ENCODE measurements at regions not wholly inside any gene's neighbourhood (a gene's known extent, or its start where the extent isn't known, plus 50 kb on each side); places are given as distances from the start of the nearest gene placed in this dataset.
A peak's percentile ranks its signal among the peaks of the same experiment; 100 is the strongest.
"Not testable (repeated sequence)": the region's sequence is repeated elsewhere in the genome, so short reads cannot be mapped to it uniquely, and the experiment has no call there.

DNA sequence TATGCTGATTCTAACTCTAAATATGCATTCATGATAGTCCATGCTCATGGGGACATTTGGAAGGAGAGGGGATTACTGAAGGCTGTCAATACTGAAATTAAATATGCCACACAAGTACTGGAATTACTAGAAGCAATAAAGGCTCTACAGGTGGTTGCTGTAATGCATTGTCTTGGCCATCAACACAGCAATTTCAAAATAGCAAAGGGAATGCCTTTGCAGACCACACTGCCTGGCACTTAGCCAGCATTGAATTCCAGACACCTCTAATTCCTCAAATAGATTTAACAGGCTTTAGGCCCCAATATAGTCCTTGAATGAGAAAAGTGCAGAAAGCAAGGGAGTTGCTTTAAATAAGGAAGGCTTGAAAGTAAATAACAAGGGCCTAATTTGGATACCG, 115.8 kb upstream of the PLCL2 start:
- peak; percentile 41 to 50 for DNase-seq (ENCODE audit: low read depth in 2 of 2)

DNA sequence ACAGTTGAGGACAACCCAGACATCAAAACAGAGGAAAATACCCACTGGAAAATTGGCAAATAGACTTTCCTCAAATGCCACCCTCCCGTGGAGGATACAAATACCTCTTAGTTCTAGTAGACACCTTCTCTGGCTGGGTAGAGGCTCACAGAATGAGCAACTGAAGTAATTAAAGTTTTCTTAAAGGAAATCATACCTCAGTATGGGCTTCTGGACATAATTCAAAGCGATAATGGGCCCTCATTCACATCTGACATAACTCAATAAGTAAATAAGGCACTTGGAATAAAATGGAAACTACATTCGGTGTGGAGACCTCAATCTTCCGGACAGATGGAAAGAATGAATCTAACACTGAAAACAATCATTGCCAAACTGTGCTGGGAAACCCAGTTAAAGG, 115.2 kb upstream of the PLCL2 start:
- no peak for DNase-seq (ENCODE audit: low read depth in 2 of 2)

DNA sequence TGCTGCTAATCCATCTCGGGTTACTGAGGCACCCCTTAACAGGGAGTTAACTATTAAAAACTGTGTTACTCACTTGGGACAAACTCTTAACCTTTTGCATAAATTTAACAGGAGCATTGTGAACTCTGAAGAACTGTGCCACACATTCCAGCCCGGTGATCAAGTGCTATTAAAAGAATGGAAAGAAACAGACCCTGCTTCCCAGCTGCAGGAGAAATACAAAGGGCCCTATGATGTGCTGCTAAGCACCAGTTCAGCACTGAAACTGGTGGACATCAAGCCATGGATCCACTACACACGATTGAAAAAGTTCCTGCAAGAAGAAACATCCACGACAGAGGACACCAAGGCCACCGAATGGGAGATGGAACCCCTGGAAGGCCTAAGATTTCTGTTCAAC, 114.7 kb upstream of the PLCL2 start:
- no peak for DNase-seq (ENCODE audit: low read depth in 2 of 2)

DNA sequence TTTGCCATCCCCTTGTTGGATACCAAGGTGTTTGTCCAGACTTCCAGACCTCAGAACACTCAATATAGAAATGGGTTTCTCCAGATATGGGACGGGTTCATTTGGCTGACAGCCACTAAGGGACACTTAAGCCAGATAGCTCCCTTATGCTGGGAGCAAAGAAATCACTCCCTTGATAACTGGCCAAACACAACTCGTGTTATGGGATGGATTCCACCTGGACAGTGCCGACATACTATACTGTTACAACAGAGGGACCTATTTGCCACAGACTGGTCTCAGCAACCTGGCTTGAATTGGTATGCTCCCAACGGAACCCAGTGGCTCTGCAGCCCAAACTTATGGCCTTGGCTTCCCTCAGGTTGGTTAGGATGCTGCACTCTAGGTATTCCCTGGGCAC, 114.0 kb upstream of the PLCL2 start:
- DNase-seq (ENCODE audit: low read depth in 2 of 2): no peak

DNA sequence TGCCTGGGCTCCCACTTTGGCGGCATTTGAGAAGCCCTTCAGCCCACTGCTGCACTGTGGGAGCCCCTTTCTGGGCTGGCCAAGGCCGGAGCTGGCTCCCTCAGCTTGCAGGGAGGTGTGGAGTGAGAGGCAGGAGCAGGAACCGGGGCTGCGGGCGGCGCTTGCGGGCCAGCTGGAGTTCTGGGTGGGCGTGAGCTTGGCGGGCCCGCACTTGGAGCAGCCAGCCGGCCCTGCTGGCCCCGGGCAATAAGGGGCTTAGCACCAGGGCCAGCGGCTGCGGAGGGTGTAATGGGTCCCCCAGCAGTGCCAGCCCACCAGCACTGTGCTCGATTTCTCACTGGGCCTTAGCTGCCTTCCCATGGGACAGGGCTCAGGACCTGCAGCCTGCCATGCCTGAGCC, 111.2 kb upstream of the PLCL2 start:
- DNase-seq (ENCODE audit: low read depth in 2 of 2): not testable (repeated sequence)

DNA sequence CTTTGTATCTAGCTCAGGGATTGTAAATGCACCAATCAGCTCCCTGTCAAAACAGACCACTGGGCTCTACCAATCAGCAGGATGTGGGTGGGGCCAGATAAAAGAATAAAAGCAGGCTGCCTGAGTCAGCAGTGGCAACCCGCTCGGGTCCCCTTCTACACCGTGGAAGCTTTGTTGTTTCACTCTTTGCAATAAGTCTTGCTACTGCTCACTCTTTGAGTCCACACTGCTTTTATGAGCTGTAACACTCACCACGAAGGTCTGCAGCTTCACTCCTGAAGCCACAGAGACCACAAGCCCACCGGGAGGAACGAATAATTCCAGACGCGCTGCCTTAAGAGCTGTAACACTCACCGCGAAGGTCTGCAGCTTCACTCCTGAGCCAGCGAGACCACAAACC, 110.2 kb upstream of the PLCL2 start:
- not testable (repeated sequence) for DNase-seq (ENCODE audit: low read depth in 2 of 2)

DNA sequence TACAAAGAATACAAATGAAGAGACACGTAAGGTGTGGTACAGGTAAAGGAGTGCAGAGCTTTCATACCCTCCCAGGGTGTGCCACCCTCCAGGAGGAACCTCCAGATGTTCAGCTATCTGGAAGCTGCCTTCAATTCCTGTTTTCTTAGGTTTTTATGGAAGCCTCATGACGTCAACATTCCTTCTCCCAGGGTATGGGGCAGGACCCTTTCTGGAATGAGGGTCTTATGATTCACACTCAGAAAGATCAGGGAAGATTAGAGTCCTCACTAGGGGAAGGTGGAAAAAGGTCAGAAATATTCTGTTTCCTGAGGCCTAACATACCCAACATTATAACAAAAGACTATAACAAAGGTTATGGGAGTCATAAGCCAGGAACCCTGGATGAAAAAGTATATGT, 99.8 kb upstream of the PLCL2 start:
- no peak for DNase-seq (ENCODE audit: low read depth in 2 of 2)

DNA sequence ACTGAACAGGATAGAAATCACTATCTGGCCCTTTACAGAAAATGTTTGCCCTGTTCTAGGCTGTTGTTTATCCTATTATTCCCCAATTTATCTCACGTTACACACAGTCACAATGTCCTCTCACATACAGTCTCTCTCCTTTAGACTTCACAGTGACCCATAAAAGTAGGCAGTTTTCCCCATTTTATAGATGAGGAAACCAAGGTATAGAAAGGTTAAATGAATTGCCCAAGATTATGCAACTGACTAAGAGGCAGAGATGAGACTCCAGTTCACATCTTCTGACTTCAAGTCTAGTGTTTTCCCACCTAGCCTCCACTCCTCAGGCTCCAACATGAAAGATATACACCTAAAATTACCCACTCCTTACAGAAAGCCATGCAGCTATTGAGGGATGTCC, 99.3 kb upstream of the PLCL2 start:
- no peak for DNase-seq (ENCODE audit: low read depth in 2 of 2)

DNA sequence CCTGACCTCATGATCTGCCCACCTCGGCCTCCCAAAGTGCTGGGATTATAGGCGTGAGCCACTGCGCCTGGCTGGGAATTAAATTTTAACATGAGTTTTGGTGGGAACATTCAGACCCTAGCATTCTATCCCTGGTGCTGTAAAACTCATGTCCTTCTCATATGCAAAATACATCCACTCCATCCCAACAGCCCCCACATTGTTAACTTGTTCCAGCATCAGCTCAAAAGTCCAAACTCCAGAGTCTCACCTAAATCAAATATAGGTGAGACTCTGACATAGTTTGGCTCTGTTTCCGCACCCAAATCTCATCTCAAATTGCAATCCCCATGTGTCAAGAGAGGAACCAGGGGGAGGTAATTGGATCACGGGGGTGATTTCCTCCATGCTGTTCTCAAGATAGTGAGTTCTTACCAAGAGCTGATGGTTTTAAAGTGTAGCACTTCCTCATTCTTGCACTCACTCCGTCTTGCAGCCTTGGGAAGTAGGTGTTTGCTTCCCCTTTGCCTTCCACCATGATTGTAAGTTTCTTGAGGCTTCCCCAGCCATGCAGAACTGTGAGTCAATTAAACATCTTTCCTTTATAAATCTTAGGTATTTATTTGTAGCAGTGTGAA, 96.2 kb upstream of the PLCL2 start:
- DNase-seq (ENCODE audit: low read depth in 2 of 2): no peak

DNA sequence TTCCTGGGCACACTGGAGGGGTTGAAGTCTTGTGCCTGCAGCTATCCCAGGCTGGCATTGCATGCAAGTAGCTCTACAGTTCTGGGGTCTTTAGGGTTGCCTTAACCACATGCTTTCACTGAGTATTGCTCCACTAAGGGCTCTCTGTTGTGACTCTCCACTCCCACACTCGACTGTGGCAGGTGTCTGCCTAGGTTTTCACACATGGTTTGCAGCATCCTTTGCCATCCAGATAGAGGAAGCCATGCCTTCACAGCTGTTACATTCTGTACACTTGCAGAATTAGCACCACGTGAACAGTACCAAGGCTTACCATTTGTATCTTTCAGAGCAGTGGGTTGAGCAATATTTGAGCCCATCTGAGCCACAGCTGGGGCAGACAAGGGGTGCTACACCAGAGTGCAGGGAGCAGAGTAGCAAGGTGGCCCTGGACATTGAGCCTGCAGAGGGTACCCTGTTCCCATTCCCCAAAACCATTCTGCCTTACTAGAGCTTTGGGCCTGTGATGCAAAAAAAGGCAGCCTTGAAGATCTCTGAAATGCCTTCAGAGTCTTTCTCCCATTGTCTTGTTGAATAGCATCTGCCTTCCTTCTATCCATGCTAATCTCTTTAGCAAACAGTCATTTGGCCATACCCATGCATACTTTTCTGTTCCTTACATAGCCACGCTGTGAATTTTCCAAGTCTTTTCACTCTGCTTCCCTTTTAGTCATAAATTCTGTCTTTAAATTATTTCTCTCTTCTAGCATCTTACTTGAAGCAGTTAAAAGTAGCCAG, 95.2 kb upstream of the PLCL2 start:
- DNase-seq (ENCODE audit: low read depth in 2 of 2): no peak

DNA sequence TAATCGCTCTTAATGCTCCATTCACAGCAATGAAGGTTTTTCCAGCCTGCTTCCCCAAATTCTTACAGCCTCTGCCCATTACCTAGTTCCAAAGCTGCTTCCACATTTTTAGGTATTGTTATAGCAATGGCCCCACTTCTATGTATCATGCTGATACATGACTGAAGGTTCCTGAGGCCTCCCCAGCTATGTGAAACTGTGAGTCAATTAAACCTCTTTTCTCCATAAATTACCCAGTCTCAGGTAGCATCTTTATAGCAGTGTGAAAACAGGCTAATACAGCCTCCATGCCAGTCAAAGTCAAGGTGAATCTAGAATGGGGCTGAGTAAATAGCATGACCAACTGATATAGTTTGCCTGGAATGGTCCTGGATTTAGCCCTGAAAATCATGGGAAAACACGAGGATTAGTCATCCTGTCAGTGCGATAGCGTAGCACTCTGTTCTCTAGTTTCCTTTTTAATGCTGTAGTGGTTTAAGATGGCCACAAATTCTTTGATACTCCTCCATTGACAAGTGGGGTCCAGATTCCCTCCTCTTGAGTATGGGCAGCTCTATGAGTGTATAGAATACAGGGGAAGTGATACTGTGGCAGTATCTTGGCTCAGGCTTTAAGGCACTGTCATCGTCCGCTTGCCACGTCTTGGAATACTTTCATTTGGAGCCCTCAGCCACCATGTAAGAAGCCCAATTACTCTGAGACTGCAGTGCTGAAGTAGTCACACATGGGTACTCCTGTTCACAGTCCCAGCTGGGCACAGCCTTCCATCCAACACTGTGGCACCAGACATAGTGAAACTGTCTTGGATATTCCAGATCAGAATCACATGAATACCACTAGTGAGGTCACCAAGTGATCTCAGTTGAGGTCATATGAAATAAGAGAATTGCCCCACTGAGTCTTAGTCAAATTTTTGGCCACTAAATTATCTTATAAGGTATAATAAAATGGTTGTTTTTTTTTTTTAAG, 94.0 kb upstream of the PLCL2 start:
- DNase-seq (ENCODE audit: low read depth in 2 of 2): no peak

DNA sequence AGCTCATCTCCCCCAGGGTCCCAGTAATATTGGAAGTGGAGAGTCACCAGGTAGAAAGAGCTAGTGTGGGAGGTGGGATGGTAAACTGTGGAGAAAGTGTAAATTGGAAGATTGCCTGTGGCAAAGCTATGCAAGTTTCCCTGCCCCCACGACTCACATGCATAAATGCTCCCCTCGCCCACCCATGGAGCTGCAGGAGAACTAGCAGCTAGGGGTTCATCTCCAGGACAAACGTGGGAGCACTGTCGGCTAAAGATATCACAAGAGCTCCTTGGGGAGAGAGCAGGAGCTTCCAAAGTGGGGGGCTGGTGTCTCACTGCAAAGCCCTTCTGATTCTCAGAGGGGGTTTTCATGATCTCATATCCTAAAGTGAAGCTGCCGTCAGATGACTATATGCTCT, 91.4 kb upstream of the PLCL2 start:
- no peak for DNase-seq (ENCODE audit: low read depth in 2 of 2)

DNA sequence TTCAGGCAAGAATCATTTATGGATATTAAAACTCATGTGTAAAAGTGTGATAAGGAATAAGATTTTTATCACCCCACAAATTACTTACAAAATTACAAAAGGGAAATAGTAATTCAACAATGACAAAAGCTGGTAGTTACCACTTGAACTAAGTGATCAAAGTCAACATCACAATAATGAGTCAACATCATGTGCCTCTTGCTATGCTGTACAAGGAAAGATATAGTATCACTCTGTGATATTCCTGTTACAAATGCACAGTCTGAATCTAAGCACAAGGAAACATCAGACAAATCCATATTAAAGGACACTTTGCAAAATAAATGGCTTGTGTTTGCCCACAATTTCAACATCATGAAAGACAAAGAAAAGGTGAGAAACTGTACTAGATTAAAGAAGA, 90.5 kb upstream of the PLCL2 start:
- no peak for DNase-seq (ENCODE audit: low read depth in 2 of 2)

DNA sequence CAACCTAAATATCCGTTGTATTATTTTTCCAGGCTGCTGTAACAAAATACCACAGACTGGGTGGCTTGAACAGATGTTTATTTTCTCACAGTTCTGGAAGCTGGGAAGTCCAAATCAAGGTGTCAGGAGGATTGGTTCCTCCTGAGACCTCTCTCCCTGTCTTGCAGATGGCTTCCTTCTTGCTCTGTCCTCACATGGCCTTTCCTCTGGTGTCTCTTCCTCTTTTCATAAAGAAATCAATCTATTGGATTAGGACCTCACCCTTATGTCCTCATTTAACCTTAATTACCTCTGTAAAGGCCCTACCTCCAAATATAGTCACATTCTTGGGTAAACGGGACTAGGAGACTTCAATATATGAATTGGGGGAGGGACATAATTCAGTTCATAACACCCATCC, 89.2 kb upstream of the PLCL2 start:
- no peak for DNase-seq (ENCODE audit: low read depth in 2 of 2)

DNA sequence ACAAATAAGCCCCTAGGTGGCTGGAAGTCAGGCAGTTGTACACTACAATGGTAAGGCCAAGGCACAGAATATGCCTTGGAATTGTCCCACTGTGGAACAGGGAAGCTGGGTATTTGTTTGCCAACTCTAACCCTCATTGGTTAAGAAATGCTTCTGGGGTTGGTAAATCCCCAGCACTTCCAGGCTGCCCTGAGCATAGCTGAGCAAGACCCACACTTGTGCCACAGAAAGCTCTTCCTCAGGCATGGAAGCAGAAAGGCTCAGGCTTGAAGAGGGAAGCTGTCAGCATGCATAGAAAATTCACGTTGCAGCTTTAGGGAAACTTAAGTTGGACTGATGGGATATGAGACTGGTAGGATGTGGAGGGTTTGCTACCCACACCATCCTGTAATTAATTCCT, 86.9 kb upstream of the PLCL2 start:
- DNase-seq (ENCODE audit: low read depth in 2 of 2): no peak

DNA sequence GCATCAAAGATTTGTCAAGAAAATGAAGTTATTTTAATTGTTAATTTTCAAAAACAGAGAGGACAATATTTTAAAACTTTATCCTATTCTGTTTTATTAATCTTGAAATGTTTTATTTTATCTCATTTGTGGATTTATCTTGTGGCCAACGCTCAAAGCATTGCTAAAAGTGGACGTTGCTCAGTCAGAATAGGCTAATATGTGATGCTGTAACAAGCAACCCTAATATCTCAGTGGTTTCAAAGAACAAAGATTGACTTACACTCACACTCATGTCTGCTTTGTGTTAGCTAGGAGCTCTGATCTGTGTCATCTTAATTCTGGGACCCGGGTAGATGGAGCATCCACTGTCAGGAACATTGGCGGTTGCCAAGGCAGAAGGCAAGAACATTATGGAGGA, 86.0 kb upstream of the PLCL2 start:
- DNase-seq (ENCODE audit: low read depth in 2 of 2): no peak

DNA sequence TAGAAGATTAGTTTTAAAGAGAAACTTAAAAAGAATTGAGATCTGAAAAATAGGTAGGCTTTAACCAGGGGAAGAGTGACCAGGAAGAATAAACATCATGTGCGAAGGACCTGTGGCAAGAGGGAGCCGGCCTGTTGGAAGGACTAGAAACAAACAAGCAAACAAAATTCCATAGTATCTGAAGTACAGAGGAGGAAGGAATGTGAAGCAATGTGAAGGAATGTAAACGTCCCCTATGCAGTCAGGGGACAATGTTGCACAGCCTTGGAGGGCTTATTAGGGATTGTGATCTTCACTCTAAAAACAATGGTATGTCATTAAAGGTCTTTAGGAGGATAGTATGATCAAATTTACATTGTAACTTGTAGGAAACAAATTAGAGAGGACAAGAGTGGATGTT, 84.4 kb upstream of the PLCL2 start:
- no peak for DNase-seq (ENCODE audit: low read depth in 2 of 2)

DNA sequence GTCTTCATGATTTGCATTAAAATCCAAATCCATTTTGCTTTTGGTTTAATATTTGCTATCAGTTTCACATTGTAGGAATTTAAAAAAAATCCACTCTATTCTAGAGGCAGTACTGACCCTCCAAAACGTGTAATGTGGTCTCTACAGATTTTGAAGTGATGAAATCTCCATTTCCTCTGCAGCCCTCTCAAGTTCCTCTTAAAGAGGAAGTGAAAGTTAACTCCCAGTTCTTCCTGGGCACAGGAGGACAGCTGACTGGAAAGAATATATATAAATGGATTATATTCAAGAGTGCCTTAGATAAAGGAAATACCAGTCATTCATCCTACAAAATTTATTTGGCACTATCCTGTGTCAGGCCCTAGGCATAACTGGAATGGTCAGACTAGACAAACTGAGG, 83.5 kb upstream of the PLCL2 start:
- DNase-seq (ENCODE audit: low read depth in 2 of 2): no peak

DNA sequence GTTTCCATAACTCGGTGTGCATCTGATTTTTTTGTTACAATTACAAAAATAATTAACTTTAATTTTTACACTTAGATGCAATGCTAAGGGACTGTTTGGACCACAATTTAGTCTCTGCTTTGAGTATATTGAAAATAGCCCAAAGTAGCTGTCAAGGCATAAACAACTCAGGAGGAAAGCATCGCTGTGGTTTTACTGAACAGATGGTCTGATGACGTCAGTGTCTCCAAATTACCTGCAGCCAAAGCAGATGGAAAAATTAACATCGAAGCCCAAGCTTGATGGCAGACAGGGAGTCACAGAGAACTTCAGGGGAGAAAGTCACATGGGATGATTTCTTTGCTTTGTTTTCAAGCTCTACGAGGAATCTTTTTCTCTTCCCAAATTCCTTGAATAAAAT, 83.1 kb upstream of the PLCL2 start:
- DNase-seq (ENCODE audit: low read depth in 2 of 2): peak; percentile 13 to 31

DNA sequence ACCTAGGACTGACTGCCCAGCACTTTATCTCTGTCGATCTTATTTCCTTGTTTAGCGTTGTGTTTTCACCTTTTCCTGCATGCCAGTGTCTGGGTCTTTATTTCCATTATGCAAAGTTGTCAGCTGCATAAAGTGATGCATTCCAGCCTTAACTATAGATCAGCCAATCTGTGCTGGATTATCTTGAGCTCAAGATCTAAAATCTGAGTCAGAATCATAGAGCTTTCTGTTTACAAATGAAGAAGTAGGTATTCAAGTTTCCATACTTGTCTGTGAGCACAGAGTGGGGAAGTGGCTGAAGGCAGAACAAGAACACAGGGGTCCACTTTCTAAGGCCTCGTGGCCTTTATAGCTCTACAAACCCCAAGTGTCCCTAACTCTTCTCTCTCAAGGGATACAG, 82.4 kb upstream of the PLCL2 start:
- no peak for DNase-seq (ENCODE audit: low read depth in 2 of 2)

DNA sequence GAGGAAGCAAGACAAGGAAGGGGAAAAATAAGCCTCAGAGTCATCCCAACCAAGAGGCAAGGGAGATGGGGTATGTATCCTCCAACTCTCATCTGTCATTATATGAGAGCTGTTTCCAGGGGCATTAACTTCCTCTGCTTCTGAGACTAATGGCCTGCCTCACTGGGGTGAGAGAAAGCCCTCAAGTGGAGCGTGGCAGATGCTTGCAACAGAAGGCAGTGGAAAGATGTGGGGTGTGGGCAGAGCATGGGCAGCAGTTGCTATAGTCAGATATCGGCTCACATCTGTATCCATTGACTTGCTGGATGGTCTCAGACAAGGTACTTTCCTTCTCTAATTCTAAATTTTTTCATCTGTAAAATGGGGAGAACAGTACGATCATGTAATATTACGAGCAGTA, 81.7 kb upstream of the PLCL2 start:
- no peak for DNase-seq (ENCODE audit: low read depth in 2 of 2)

DNA sequence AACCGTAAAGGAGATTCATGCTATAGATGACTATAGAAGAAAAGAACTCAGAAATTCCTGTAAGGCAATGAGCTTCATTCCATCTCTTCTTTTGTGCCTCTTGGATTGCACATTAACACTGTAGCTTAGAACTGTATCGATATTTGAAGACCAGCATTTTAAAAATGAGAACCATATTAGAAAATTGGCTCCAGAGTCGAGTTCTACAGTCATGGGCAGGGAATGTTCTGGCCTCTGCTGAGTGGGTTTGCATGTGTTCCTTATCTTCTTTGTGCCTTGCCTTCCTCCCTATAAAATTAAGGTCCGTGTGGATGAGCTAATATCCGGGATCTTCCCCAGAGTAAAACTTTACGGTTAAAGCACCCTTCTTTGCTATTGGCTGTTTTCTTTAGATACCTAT, 77.4 kb upstream of the PLCL2 start:
- peak; percentile 53 to 58 for DNase-seq (ENCODE audit: low read depth in 2 of 2)

All from fibroblast of skin of left biceps (primary cell).